IMR-90 (cell line): ENCODE measurements at regions not wholly inside any gene's neighbourhood (a gene's known extent, or its start where the extent isn't known, plus 50 kb on each side); places are given as distances from the start of the nearest gene placed in this dataset.

Experiments
- ATAC-seq: fragments of 200-7000 bp; cut with Tn5 transposase; 2 replicates; pipeline ENCODE4 v1.9.1; 2020; ENCODE audit warnings: low read depth, mild to moderate bottlenecking, moderate library complexity
- BruUV-seq: library from RNA; stranded (reverse); fragments of 400-500 nt; replicated peaks from 2 replicates; lab custom pipeline; 2021; lab: Mats Ljungman, UMichigan
- CTCF ChIA-PET: fragments of 300-600 bp; formaldehyde crosslinking; extraction: SDS; loops from one replicate; lab custom pipeline; 2021; ENCODE audit warnings: antibody characterized with exemption; lab: Yijun Ruan, JAX
- POLR2A ChIA-PET: fragments of 300-600 bp; sonication (Branson Sonifier 250); formaldehyde crosslinking; loops from one replicate; lab custom pipeline; 2022; ENCODE audit warnings: antibody characterized with exemption; ENCODE audit not compliant: unreplicated experiment; lab: Charles Lee
- DNase-seq: peaks from one replicate; pipeline ENCODE4 v3.0.0; 2013
- H2AFZ ChIP-seq: replicated peaks from 2 replicates; pipeline ENCODE3; 2013; ENCODE audit warnings: low read length, mild to moderate bottlenecking; ENCODE audit not compliant: poor library complexity
- H2AK5ac ChIP-seq: 2 replicates; pipeline ENCODE4 v1.6.1; 2013; ENCODE audit warnings: low read depth, low read length, inconsistent platforms
- H2AK9ac ChIP-seq: replicated peaks from 2 replicates; pipeline ENCODE3; 2013; ENCODE audit warnings: mild to moderate bottlenecking, low read depth, low read length, moderate library complexity; ENCODE audit not compliant: poor library complexity
- H2BK120ac ChIP-seq: 2 replicates; pipeline ENCODE4 v1.6.1; 2013; ENCODE audit warnings: low read depth, low read length, inconsistent platforms
- H2BK15ac ChIP-seq: 3 replicates; pipeline ENCODE4 v1.6.1; 2013; ENCODE audit warnings: low read depth, low read length, inconsistent platforms
- H2BK20ac ChIP-seq: 2 replicates; pipeline ENCODE4 v1.6.1; 2013; ENCODE audit warnings: low read depth, mild to moderate bottlenecking, inconsistent platforms, low read length, moderate library complexity
- H2BK5ac ChIP-seq: 2 replicates; pipeline ENCODE4 v1.6.1; 2013; ENCODE audit warnings: mild to moderate bottlenecking, low read depth, low read length, inconsistent platforms; ENCODE audit not compliant: poor library complexity, severe bottlenecking
- H3K14ac ChIP-seq: replicated peaks from 2 replicates; pipeline ENCODE4 v1.6.1; 2013; ENCODE audit warnings: low read depth, low read length, inconsistent platforms
- H3K18ac ChIP-seq: 2 replicates; pipeline ENCODE4 v1.6.1; 2013; ENCODE audit warnings: low read depth, low read length, control low read depth
- H3K23ac ChIP-seq: 2 replicates; pipeline ENCODE4 v1.6.1; 2013; ENCODE audit warnings: low read depth, low read length, inconsistent platforms
- H3K27ac ChIP-seq: 2 replicates; pipeline ENCODE4 v1.5.1; 2013; ENCODE audit warnings: mild to moderate bottlenecking, control low read depth, low read length; ENCODE audit not compliant: insufficient read depth
- H3K27me3 ChIP-seq: 2 replicates; pipeline ENCODE4 v1.6.1; 2013; ENCODE audit warnings: low read length; ENCODE audit not compliant: control insufficient read depth, insufficient read depth
- H3K36me3 ChIP-seq: 2 replicates; pipeline ENCODE4 v1.6.1; 2013; ENCODE audit warnings: low read length, mixed read lengths; ENCODE audit not compliant: control insufficient read depth, insufficient read depth
- H3K4ac ChIP-seq: 2 replicates; pipeline ENCODE4 v1.6.1; 2013; ENCODE audit warnings: low read depth, low read length, inconsistent platforms
- H3K4me1 ChIP-seq: 2 replicates; pipeline ENCODE4 v1.6.1; 2013; ENCODE audit warnings: low read length, mixed read lengths; ENCODE audit not compliant: control insufficient read depth, insufficient read depth
- H3K4me2 ChIP-seq: 2 replicates; pipeline ENCODE4 v1.6.1; 2013; ENCODE audit warnings: low read depth, mild to moderate bottlenecking, control low read depth, low read length, moderate library complexity
- H3K4me3 ChIP-seq: 2 replicates; pipeline ENCODE4 v1.5.1; 2013; ENCODE audit warnings: low read depth, mild to moderate bottlenecking, control low read depth, low read length, moderate library complexity; ENCODE audit not compliant: insufficient read depth
- H3K56ac ChIP-seq: 2 replicates; pipeline ENCODE4 v1.6.1; 2013; ENCODE audit warnings: low read length, inconsistent platforms; ENCODE audit not compliant: insufficient read depth; ENCODE audit errors: extremely low read depth
- H3K79me1 ChIP-seq, 2 experiments: 2 replicates each; pipeline ENCODE4 v1.6.1; 2013; ENCODE audit warnings: low read length in 2 of 2, inconsistent platforms in 1 of 2, low read depth in 1 of 2
- H3K9ac ChIP-seq: 2 replicates; pipeline ENCODE4 v1.6.1; 2013; ENCODE audit warnings: low read depth, low read length, control low read depth
- H3K9me1 ChIP-seq: 2 replicates; pipeline ENCODE4 v1.6.1; 2013; ENCODE audit warnings: low read length, inconsistent platforms; ENCODE audit not compliant: insufficient read depth
- H3K9me3 ChIP-seq: 2 replicates; pipeline ENCODE4 v1.6.1; 2013; ENCODE audit warnings: low read length; ENCODE audit not compliant: control insufficient read depth, insufficient read depth
- H4K20me1 ChIP-seq: 2 replicates; pipeline ENCODE4 v1.6.1; 2013; ENCODE audit warnings: low read length, inconsistent platforms; ENCODE audit not compliant: insufficient read depth
- H4K5ac ChIP-seq: 2 replicates; pipeline ENCODE4 v1.6.1; 2013; ENCODE audit warnings: mild to moderate bottlenecking, low read depth, low read length, control low read depth
- H4K8ac ChIP-seq, 2 experiments: 2 replicates each; pipeline ENCODE4 v1.6.1; 2013; ENCODE audit warnings: low read depth in 2 of 2, low read length in 2 of 2, control low read depth in 1 of 2, inconsistent platforms in 1 of 2
- H4K91ac ChIP-seq: 2 replicates; pipeline ENCODE4 v1.6.1; 2013; ENCODE audit warnings: low read depth, low read length, inconsistent platforms; ENCODE audit not compliant: insufficient read depth
- CEBPB ChIP-seq: IDR thresholded peaks from 2 replicates; pipeline ENCODE4 v1.6.1; 2012; ENCODE audit warnings: low read depth, low read length, improper control_type of control experiment
- ELK1 ChIP-seq: fragments of 150-350 bp; IDR thresholded peaks from 2 replicates; pipeline ENCODE4 v1.6.1; 2016; ENCODE audit warnings: low read depth, mild to moderate bottlenecking, low read length, moderate library complexity, borderline replicate concordance
- POLR2A ChIP-seq: IDR thresholded peaks from 2 replicates; pipeline ENCODE4 v1.6.1; 2012; ENCODE audit warnings: mild to moderate bottlenecking, low read depth, low read length
- WGBS, 2 experiments: methylation state at CpG; one replicate each; pipeline versions ENCODE4 v1.1.5 to v1.1.7; 2013; ENCODE audit warnings: missing lambda C conversion rate in 2 of 2; ENCODE audit not compliant: insufficient read length in 1 of 2; ENCODE audit errors: extremely low coverage in 2 of 2; 5-methylcytosine and 5-hydroxymethylcytosine counted together
- dilution Hi-C: fragments of 300-500 bp; cut with HindIII; formaldehyde crosslinking; loops from one replicate; pipeline ENCODE4 v1.14.3; 2018; ENCODE audit warnings: low sequenced_read_pairs; ENCODE audit not compliant: unreplicated experiment
- in situ Hi-C: fragments of 300-500 bp; cut with MboI; formaldehyde crosslinking; loops from 3 replicates; pipeline ENCODE4 v1.14.3; 2019; ENCODE audit warnings: low sequenced_read_pairs, inconsistent platforms, mixed read lengths
- intact Hi-C: fragments of 100-400 bp; cut with micrococcal nuclease; formaldehyde crosslinking; loops from 2 replicates; pipeline ENCODE4 v1.10.0; 2022

DNA sequence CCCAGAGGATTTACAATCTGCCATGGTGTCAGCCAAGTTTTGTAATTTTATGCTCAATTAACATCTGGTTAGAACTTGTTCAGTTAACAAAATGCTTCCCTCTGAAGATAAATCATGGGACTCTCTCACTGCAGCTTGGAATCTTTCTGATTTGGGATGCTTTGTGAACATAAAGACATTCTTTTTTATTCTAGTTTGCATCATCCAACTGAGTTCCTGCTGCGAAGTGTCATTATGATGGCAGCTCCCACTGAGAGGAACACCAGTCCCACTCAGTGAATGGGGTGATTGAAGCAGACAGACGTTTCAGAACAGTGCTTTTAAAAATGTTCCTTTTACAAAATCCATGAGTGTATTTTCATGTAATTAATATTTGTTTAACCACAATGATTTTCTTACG lies 863.8 kb downstream of the TLE4 start:
- H2AK5ac ChIP-seq, result no peak overlapping the region
- WGBS, 2 experiments, result no CpG with 5 or more reads among the region's 3 CpGs
- dilution Hi-C loops, result no loop called here
- TF ChIP-seq ELK1, result no peak
- no peak for TF ChIP-seq POLR2A
- TF ChIP-seq CEBPB, result no peak
- H3K36me3 ChIP-seq, result no peaks in the 10 kb centered on the region
- H2BK120ac ChIP-seq, result no peak overlapping the region
- H3K14ac ChIP-seq, result no peak overlapping the region
- ChIA-PET CTCF (no interaction called here), POLR2A (no interaction called here)
- H3K56ac ChIP-seq, result no peak overlapping the region
- no peaks in the 10 kb centered on the region for H4K20me1 ChIP-seq
- no peak overlapping the region for H2BK15ac ChIP-seq
- H3K4me3 ChIP-seq, result no peak overlapping the region
- no peaks in the 10 kb centered on the region for H3K4me1 ChIP-seq
- H2AK9ac ChIP-seq, result no peak overlapping the region
- no peak overlapping the region for H3K4me2 ChIP-seq
- no TSS peak for BruUV-seq
- H4K91ac ChIP-seq, result no peak overlapping the region
- H3K23ac ChIP-seq, result no peak overlapping the region
- no peak overlapping the region for H2AFZ ChIP-seq
- no peak overlapping the region for H3K18ac ChIP-seq
- DNase-seq (no peak), ATAC-seq (no peak)
- H3K4ac ChIP-seq, result no peak overlapping the region
- no peaks in the 10 kb centered on the region for H3K9me1 ChIP-seq
- H2BK20ac ChIP-seq, result no peak overlapping the region
- no peak overlapping the region for H3K27ac ChIP-seq
- H3K9ac ChIP-seq, result no peak overlapping the region
- H3K27me3 ChIP-seq, result no peaks in the 10 kb centered on the region
- intact Hi-C loops, result no loop called here
- H3K79me1 ChIP-seq, result no peaks in the 10 kb centered on the region
- H4K8ac ChIP-seq, result no peak overlapping the region
- no peak overlapping the region for H4K5ac ChIP-seq
- H2BK5ac ChIP-seq, result no peak overlapping the region
- in situ Hi-C loops, result no loop called here
- no peaks in the 10 kb centered on the region for H3K9me3 ChIP-seq
